IPS DF 4.7 (cell line): ENCODE measurements at regions not wholly inside any gene's neighbourhood (a gene's known extent, or its start where the extent isn't known, plus 50 kb on each side); places are given as distances from the start of the nearest gene placed in this dataset.

Source experiments
- DNase-seq: peaks from one replicate; pipeline ENCODE4 v3.0.0-alpha.2; 2013; ENCODE audit warnings: low spot score; ENCODE audit errors: extremely low read depth

DNA sequence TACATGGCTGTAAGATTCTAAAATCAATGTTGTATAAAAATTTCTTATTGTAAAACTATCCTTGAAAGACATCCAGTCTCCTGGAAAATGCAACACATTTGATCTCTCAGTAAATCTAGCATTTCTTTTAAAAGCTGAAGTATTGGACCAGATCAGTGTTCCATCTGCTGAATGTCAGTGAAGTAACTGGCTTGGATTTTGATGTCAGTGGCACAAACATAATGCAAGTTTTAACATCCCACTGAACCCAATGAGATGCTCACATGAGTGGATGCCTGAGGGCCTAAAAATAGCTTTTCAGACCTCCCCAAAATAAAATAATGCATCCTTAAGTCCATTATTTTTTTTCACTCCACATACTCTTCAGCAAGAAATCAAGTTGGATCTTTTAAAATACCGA is 1432.2 kb downstream of the MRPL39 start:
- DNase-seq, result no peak

DNA sequence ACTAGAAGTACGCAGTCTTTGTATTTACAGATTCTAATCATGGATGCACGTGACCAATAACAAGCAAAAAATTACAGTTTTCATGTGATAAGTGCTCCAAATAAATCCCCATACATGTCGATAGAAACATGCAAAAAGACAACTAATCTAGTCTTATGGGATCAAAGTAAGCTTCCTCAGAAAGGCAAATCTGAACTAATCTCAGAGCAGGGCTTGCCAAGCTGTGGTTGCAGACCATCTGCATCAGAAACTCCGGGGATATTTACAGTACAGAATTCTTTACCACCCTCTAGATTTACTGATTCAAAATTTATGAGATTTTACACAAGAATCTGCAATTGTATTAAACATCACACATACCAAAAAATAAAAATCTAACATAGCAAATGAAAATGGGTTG is 1435.5 kb downstream of the MRPL39 start:
- no peak for DNase-seq

DNA sequence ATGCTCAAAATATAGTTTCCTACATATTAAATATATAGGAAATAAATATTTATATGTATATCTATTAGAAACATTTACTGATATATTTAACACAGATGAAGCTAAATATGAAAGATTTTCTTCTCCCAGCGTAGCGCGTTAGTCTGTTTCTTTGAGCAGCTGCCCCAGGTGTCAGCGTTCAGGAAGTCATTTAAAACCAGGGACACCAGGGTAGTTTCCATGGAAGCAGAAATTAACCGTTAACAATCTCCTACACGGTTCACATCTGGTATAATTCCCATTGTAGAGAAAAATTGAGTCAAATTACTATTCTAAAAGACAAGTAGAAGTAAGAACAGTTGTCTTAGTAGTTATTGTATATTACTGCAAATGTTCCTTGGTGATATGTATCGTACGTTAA is 1443.7 kb downstream of the MRPL39 start:
- no peak for DNase-seq

DNA sequence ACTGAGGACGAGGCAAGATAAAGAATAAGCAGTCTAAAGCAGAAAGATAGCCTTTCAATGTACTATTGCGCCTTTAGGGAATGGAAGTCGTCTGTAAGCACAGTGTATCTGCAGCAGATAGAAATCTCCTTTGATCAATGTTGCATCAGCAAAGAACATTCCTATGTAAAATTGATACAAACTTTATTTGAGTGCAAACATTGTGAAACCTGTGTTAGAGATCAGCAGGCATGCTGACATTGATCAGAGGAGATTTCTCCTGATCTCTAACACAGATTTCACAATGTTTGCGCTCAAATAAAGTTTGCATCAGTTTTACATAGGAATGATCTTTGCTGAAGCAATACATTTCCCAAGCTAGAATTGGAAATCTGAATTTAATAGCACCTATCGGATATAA is 1446.8 kb downstream of the MRPL39 start:
- DNase-seq, result no peak

DNA sequence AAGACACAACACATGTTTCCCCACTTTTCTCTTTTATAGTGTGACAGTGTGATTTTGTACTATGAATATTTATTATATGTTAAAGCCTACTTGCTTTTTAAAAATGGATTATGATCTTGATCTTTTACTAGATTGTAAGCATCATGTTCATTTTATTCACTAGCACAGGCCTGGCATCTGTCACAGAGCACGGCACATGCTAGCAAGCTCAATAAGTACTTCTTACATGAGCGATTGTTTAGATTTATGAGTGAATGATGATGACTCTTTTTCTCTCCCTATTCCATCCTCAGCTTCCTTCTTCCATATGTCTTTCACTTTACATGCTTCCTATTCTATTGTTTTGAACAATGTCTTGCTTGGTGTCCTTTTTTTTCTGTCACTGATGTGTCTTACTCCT is 1454.1 kb downstream of the MRPL39 start:
- no peak for DNase-seq

DNA sequence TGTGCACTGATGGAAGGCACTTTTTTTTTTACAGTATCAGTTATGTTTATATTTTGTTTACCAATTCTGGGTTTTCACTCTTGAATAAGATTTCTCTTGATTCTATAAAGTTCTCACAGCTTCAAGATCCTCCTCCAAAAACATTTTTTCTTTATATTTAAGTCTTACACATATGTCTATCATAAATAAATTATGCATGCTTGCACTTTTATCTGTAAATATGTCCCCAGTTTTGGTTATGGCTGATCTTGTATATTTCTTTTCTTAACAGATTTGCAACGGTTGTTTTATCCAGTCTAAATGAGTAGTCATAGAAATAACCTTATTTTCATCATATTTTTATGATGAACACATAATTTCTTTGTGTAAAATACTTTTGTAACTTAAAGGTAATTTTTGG is 1456.5 kb downstream of the MRPL39 start:
- DNase-seq, result no peak

DNA sequence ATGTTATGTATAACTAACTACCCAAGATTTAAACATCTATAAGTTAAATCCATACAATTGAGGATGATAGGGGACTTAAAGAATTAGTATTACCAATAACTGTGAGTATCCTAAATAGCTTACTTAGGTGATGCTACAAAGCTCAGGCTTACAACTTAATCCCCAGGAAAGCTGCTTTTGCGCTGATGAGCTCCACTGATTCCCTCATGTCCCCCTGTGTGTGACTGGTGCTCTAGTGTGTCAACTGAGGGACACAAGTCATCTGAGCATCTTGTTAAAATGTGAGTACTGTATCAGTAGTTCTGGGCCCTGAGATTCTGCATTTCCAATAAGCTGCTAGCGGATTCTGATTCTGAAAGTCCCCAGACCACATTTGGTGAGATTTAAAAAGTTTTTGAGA is 1458.8 kb downstream of the MRPL39 start:
- no peak for DNase-seq

DNA sequence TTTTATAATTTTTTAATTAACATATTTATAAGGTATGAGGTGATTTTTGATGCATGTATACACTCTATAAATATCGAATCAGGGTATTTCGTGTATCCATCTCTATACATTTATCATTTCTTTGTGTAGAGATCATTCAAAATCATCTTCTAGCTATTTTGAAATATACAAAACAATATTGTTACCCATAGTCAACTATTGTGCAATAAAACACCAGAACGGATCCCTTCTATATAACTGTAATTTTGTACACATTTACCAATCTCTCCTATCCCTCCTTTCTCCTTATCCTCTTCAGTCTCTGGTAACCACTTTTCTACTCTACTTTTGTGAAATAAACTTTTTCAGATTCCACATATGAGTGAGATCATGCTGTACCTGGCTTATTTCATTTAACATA is 1459.6 kb downstream of the MRPL39 start:
- no peak for DNase-seq

DNA sequence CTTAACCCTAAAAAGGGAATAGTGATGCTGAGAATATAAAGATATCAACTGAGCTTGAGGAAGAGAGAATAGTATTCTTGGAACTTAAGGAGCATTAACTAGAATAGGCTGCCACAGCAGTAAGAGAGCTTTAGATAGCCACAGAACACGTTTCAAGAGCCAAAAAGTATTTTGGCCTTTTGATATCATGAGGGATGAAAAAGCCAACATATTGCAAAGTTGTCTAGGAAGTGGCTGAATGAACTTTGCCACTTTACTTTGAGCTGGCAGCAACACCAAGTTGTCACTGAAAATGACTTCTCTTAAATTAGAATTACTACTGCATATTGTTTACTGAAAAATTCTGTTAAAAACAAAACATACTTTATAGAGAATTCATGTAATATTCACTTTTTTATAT is 1476.2 kb downstream of the MRPL39 start:
- no peak for DNase-seq

DNA sequence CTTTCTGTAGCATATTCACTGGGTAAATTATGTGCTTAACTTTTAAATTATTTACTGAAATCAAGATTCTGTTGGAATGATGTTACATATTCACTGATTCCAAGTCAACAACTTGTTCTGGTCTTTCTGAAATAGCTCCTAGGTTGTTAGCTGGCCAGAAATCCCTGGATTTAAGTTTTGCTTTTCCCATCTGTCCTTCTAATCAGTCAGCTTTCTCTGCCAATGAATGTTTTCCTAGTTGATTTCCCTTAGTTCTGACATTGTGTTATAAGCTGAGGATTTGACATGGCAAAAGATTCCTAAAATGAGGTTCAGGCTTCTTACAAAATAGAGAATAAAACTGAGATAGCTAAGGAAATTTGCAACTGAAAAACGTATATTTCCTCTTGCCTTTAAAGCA is 1479.6 kb downstream of the MRPL39 start:
- DNase-seq, result no peak

DNA sequence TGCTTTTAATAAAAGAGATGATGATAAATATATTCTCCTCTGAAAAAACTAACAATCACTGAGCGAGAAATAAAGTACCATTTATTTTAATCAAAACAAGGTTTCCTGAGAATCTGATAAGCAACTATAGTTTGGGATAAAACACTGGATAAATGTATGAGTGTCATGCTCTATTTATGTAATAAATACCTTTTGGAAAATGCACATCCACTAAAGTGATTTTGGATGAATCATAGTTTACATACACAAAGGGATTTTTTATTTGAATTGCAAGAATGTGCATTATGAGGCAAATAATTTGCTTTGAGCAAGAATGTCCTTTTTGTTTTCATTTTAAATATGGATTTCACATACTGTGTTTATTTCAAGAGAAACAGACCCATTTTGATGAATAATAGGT is 1483.5 kb downstream of the MRPL39 start:
- no peak for DNase-seq

DNA sequence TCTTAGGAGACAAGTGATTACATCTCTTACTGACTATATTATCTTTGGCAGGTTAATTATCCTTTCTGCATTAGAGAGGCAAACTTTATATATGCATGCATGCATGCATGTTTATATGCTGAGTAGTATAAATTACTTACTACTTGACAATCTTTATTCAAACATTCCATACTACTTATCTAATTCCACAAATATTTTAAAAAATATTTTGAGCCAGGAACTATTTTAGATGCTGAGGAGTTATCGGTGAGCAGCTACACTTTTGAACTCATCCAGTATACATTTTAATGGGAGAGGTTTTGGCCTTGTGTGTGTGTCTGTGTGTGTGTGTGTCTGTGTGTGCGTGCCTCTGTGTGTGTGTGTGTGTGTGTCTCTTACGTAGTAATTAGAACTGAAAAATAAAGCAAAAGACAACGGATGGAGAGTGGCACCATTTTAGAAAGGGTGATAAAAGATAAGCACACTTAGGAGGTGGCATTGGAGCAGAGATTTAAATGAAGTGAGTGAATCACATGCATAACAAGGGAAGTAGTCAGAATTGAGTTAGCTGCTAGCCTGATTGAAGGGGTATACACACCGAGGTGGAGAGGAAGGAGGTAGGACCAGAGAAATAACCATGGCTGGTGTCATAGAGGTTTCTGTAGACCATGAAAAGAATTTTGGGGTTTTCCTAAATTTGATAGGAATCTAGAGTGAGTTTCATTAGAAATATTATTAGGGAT is 1488.4 kb downstream of the MRPL39 start:
- DNase-seq, result no peak

DNA sequence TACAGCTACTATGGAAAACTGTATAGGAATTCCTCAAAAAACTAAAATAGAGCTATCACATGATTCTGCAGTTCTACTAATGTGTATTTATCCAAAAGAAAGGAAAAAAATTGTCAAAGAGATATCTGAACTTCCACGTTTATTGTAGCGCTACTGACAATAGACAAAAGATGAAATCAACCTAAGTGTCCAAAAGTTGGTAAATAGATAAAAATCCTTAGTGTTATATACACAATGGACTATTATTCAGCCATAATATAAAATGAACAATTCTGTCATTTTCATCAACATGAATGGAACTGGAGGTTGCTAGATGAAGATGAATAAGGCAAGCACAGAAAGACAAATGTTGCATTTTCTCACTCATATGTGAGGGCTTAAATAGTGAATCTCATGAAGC is 1492.1 kb downstream of the MRPL39 start:
- no peak for DNase-seq

DNA sequence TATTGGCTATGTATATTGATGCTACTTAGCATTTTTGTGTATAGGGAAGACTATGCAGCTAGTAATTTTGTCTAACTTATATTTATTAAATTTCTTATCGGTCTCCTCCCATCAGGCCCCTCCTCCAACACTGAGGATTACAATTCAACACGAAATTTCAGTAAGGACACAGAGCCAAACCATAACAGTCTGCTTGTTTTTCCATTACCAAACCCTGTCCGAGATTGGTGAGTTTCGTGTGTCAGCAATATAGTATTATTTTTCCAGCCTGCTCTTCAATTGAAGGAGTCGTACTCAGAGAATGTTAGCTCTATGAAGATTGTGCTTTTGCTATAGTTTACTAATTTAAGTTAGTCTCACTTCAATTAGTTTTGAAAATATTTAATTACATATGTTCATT is 1495.3 kb downstream of the MRPL39 start:
- DNase-seq, result no peak

DNA sequence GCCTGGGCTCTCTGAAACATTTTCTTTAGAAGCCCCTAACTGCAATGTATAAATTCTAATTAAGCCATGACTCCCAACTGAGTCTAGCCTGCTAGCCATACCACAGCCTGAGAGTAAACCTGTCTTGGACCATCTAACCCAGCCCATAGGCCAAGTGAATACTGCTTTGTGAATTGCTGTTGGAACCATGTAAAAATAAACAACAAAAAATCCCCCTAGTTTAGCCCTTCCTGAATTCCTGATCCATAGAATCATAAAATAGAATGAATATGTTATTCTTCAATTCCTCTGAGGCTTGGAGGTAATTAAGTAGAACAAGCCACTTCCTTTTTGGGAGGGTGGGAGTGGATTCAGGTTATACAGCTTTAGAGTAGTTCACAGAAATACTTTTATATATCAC is 1496.4 kb downstream of the MRPL39 start:
- no peak for DNase-seq

DNA sequence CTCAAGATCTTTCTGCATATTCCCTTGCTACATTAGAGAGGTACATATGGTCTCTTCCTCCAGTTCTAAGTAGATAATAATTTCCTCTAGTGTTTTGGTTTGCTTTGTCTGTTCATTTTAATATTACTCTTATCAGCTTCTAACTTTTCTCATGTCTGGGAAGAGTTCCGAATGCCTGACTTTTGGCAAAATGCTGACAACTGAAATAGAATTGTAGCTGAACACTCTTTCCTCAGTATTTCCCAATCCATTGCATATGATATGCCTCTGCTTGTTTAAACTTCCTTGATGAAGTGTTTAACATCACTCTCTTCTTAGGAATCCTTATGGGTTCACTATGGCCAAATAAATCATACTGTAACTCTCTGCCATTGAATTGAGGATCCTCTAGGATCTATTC is 1510.1 kb downstream of the MRPL39 start:
- DNase-seq, result no peak

DNA sequence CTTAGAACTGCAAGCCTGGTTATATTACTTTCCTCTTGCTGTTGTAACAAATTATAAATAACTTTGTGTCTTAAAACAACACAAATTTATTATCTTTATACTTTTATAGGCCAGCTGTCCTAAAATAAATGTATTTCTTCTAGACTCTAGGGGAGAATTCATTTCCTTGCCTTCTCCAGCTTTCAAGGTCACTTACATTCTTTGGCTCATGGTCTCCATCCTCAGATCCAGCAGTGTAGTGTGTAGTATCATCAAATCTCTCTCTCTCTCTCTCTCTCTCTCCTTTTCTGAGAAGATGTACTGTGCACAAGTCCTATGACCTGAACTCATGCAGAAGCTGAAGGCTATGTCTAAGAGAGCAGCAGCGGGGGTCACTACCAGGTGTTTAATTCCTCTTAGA is 1510.6 kb downstream of the MRPL39 start:
- no peak for DNase-seq

DNA sequence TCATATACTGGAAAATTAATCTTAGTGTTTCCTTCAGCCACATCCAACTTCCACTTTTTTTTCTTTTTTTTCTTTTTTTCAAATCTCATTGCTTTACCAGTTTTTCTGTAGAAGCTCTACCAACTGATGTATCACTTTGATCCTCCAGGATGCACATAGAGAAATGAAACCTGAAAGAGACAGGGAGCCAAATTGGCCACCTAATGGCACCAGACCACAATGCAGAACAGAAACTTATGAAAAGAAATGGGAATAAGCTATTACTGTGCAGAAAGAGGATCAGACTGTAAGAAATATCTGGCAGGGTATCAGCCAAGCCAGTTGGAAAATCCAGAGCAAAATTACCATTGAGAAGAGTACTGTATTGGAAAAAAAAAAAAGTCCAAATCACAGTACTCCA is 1514.2 kb downstream of the MRPL39 start:
- DNase-seq, result no peak

DNA sequence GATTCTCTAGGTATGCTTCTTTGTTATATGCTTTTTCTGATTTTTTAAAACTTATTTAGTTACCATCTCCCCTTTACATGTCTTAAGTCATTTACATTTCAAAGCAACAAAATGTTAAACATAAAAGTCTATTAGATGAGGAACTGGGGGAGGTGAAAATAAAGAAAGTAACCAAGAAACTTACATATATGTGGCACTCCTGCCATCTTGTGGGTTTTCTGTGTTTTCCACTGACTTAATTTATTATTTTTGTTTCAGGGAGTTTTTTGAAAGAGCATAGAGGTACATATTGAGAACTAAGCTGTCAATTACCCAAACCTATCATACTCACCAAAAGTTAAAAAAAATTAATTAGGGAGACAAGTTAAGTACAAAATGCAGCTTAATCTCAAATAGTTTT is 1531.1 kb downstream of the MRPL39 start:
- DNase-seq, result no peak

DNA sequence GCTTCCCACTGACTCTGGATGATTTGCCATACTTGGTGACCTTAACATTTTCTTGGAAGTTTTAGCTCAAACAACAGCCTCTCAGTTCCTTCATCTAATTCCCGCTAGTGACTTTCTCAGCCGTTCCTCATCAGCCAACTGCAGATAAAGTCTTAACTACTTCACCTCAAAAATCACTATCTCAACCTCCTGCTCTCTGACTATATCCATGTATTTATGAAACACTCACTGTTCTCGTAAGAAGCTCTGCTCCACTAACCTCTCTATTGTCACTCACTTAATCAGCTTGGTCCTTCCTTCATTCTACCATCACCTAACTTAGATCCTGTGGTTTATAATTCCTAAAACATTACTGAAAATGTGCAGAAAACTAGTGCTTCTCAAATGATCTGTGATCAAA is 1551.6 kb downstream of the MRPL39 start:
- DNase-seq, result no peak

DNA sequence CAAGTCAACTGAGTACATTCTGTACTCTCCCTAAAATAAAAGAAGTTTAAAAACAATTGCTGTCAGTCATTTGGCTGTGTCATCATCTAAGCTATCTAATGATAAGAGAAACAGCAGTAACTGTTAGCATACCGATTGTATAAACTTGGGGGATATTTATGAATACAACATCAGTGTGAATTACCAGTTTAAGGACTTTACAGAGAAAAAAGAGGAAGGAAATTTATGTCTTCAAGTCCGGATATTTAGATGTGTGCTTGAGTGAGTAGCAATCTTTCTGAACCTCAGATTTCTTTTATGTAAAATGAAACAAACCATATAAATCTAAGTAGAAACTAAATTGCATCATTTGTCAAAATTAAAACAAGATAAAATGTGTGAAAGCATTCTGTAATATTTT is 1557.0 kb downstream of the MRPL39 start:
- no peak for DNase-seq

DNA sequence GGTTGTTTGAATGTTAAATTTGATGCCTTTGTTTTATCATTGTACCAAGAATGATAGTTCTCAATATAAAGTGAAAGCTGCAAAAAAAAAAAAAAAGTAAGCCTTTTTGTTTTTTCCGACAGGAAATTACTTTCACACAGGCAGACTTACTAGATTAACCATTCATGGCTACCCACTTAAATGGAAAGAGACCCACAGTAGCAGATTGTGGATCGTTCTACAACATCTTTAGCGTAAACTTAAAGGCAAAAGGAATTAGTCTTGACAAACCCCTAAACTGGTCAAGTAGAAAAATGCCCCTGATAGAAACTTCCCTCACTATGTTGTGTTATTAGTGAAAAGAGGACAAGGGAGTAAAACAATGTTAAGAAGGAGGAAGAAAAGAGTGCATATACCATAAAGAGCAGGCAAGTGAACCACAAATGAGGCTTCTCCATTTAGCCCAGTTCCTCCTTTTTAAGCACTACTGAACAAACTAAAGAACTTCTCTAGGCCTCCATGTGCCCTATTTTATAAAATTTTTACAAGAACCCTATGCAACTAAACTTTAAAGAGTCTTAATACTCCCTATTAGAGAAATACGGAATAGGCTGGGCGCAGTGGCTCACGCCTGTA is 1560.3 kb downstream of the MRPL39 start:
- DNase-seq, result no peak

DNA sequence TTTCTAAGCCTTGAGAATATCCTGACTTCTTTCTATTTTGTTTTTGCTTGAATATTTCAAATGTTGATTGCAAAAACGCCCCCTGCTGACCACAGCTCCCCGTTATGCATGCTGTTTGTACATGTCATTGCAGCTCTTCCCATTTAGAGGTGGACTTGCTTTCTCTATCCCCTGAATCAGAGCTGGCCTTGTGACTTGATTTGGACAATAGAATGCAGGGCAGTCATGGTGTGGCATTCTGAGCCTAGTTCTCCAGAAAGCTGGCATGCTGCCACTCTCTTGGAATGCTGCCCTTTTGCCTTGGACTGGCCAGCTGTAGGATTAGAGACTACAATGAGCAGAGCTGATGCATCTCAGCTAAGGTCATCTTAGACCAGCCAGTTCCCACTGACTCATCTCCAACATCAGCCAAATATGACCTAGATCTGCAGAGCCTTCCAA is 1561.5 kb downstream of the MRPL39 start:
- DNase-seq, result no peak

DNA sequence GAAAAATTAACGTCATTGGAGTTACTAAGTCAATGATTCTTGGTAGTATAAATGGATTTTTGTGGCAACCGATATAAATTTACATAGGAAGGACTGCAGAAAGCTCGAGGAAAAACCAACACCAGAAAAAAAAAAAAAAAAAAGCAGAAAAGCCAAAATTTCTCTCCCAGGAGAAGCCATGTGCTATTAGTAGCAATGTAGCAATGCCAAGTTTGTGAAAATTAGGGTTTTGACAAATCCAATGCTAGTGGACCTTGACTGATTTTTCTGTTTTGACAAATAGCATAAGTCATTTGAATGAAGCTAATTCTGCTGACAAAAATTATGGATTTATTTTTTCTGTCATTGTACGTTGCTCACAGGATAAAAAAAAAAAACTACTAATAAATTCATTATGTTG is 1561.9 kb downstream of the MRPL39 start:
- DNase-seq, result no peak
